Sigmoid colon (tissue), 6 donors: ENCODE measurements at regions not wholly inside any gene's neighbourhood (a gene's known extent, or its start where the extent isn't known, plus 50 kb on each side); places are given as distances from the start of the nearest gene placed in this dataset.

Experiments used
- DNase-seq: peaks from one replicate; pipeline ENCODE4 v3.0.0-alpha.2; 2019
- H3K27ac ChIP-seq, 4 donors: fragments of 200-600 bp; sonication (generic); one replicate each; pipeline ENCODE4 v1.5.1; 2016 to 2019; ENCODE audit warnings: mild to moderate bottlenecking in 1 of 4
- H3K27me3 ChIP-seq, 3 donors: fragments of 200-600 bp; sonication (generic); one replicate each; pipeline ENCODE4 v1.5.1; 2019; ENCODE audit warnings: mild to moderate bottlenecking in 1 of 3
- H3K36me3 ChIP-seq, 4 donors: fragments of 200-600 bp; sonication (generic); one replicate each; pipeline ENCODE4 v1.5.1; 2016 to 2019
- H3K4me1 ChIP-seq, 4 donors: fragments of 200-600 bp; sonication (generic); one replicate each; pipeline ENCODE4 v1.5.1; 2017 to 2019
- H3K4me3 ChIP-seq, 4 donors: fragments of 200-600 bp; sonication (generic); one replicate each; pipeline ENCODE4 v1.5.1; 2017 to 2019; ENCODE audit warnings: mild to moderate bottlenecking in 2 of 4, moderate library complexity in 1 of 4
- H3K9me3 ChIP-seq, 4 donors: fragments of 200-600 bp in 3 of 4; sonication (generic) in 3 of 4; one replicate each; pipeline versions ENCODE4 v1.5.1 to v1.6.1; 2013 to 2019
- CTCF ChIP-seq, 4 experiments: fragments of 450-650 bp in 3 of 4; fragments of 200-600 bp in 1 of 4; IDR thresholded peaks; one replicate each; pipeline ENCODE4 v1.5.1; 2016 to 2019; ENCODE audit warnings: antibody characterized with exemption in 4 of 4, mild to moderate bottlenecking in 3 of 4, moderate library complexity in 2 of 4
- EP300 ChIP-seq, 4 donors: sonication (generic); formaldehyde crosslinking; IDR thresholded peaks; one replicate each; pipeline ENCODE4 v1.6.1; 2017; ENCODE audit warnings: antibody characterized with exemption in 4 of 4
- POLR2A ChIP-seq, 2 donors: fragments of 450-650 bp; IDR thresholded peaks; one replicate each; pipeline ENCODE4 v1.6.1; 2016; ENCODE audit warnings: antibody characterized with exemption in 2 of 2, mild to moderate bottlenecking in 2 of 2, moderate library complexity in 2 of 2
- POLR2AphosphoS5 ChIP-seq, 4 donors: sonication (generic); formaldehyde crosslinking; IDR thresholded peaks; one replicate each; pipeline ENCODE4 v1.6.1; 2017; ENCODE audit warnings: antibody characterized with exemption in 4 of 4
- WGBS, 2 donors: extraction: QIAGEN DNeasy Blood & Tissue Kit; methylation state at CpG; one replicate each; pipeline ENCODE4 v1.1.7; 2013; 5-methylcytosine and 5-hydroxymethylcytosine counted together
- intact Hi-C: fragments of 100-400 bp; cut with DNase I; formaldehyde crosslinking; loops from one replicate; pipeline ENCODE4 v1.15.1; 2023
- donor health status: healthy with polysubstance abuse.
- donor health status: healthy.

GRCh38 chr13:53249236-53249635, 220.6 kb downstream of the OLFM4 start:
- intact Hi-C loops, result no loop called here
- no peaks in the 10 kb centered on the region for H3K36me3 ChIP-seq
- H3K4me3 ChIP-seq, result no peak overlapping the region
- TF ChIP-seq EP300 (IDR thresholded peaks at IDR 0.05) (no peak), CTCF (IDR thresholded peaks at IDR 0.05) (no peak), POLR2A (IDR thresholded peaks at IDR 0.05) (no peak), POLR2AphosphoS5 (IDR thresholded peaks at IDR 0.05) (no peak)
- H3K9me3 ChIP-seq, result no peaks in the 10 kb centered on the region
- no peak for DNase-seq
- 38 to 48% methylated on average over 1 of the region's 1 CpG for WGBS, 2 donors
- no peaks in the 10 kb centered on the region for H3K27me3 ChIP-seq
- no peaks in the 10 kb centered on the region for H3K4me1 ChIP-seq
- no peak overlapping the region for H3K27ac ChIP-seq

GRCh38 chr13:53250272-53250875, 221.8 kb downstream of the OLFM4 start:
- no peaks in the 10 kb centered on the region for H3K4me1 ChIP-seq
- WGBS, 2 donors, result 23 to 27% methylated on average over 6 of the region's 6 CpGs
- no peaks in the 10 kb centered on the region for H3K9me3 ChIP-seq

GRCh38 chr13:53250977-53251376, 222.4 kb downstream of the OLFM4 start:
- Histone ChIP-seq H3K27ac (no peak overlapping the region), H3K36me3 (no peaks in the 10 kb centered on the region), H3K9me3 (no peaks in the 10 kb centered on the region), H3K27me3 (no peaks in the 10 kb centered on the region), H3K4me3 (no peak overlapping the region), H3K4me1 (no peaks in the 10 kb centered on the region)
- WGBS, 2 donors, result 83 to 85% methylated on average over 1 of the region's 1 CpG
- TF ChIP-seq CTCF (IDR thresholded peaks at IDR 0.05) (no peak), POLR2AphosphoS5 (IDR thresholded peaks at IDR 0.05) (no peak), EP300 (IDR thresholded peaks at IDR 0.05) (no peak), POLR2A (IDR thresholded peaks at IDR 0.05) (no peak)
- intact Hi-C loops, result loop anchor here (5.0 kb wide), 1 partner anchor 531 kb away; no protein-coding TSS in a partner anchor
- no peak for DNase-seq

More at GRCh38 chr13:53250272-53250875, 221.8 kb downstream of the OLFM4 start:
- intact Hi-C loops, result loop anchor here (5.0 kb wide), 1 partner anchor 532 kb away; no protein-coding TSS in a partner anchor
- TF ChIP-seq EP300 (IDR thresholded peaks at IDR 0.05), result no peak
- TF ChIP-seq POLR2A (IDR thresholded peaks at IDR 0.05), result no peak
- peak; percentile 34 to 75 (median 72) for TF ChIP-seq CTCF (IDR thresholded peaks at IDR 0.05)
- no peak for TF ChIP-seq POLR2AphosphoS5 (IDR thresholded peaks at IDR 0.05)
- no peak overlapping the region for H3K4me3 ChIP-seq
- H3K27ac ChIP-seq, result no peak overlapping the region
- DNase-seq, result no peak
- no peaks in the 10 kb centered on the region for H3K36me3 ChIP-seq
- H3K27me3 ChIP-seq, result no peaks in the 10 kb centered on the region

GRCh38 chr13:53254500-53254899, 225.9 kb downstream of the OLFM4 start:
- intact Hi-C loops, result loop anchor here (5.0 kb wide), 1 partner anchor 528 kb away; no protein-coding TSS in a partner anchor
- H3K27me3 ChIP-seq, result no peaks in the 10 kb centered on the region
- no peak overlapping the region for H3K4me3 ChIP-seq
- TF ChIP-seq POLR2AphosphoS5 (IDR thresholded peaks at IDR 0.05) (no peak), POLR2A (IDR thresholded peaks at IDR 0.05) (no peak)
- 27 to 30% methylated on average over 4 of the region's 4 CpGs for WGBS, 2 donors
- DNase-seq, result no peak
- H3K36me3 ChIP-seq, result no peaks in the 10 kb centered on the region
- no peaks in the 10 kb centered on the region for H3K4me1 ChIP-seq
- H3K9me3 ChIP-seq, result no peaks in the 10 kb centered on the region
- H3K27ac ChIP-seq, result no peak overlapping the region

GRCh38 chr13:53255795-53256194, 227.2 kb downstream of the OLFM4 start:
- DNase-seq, result no peak
- TF ChIP-seq CTCF (IDR thresholded peaks at IDR 0.05), result no peak
- no peaks in the 10 kb centered on the region for H3K9me3 ChIP-seq
- no peaks in the 10 kb centered on the region for H3K36me3 ChIP-seq
- intact Hi-C loops, result no loop called here
- no peaks in the 10 kb centered on the region for H3K4me1 ChIP-seq
- H3K27ac ChIP-seq, result no peak overlapping the region
- no peaks in the 10 kb centered on the region for H3K27me3 ChIP-seq
- 82 to 89% methylated on average over 5 of the region's 5 CpGs for WGBS, 2 donors
- no peak overlapping the region for H3K4me3 ChIP-seq
